HG03066 (cell line): ENCODE measurements at regions not wholly inside any gene's neighbourhood (a gene's known extent, or its start where the extent isn't known, plus 50 kb on each side); places are given as distances from the start of the nearest gene placed in this dataset.

ENCODE experiments used
- ATAC-seq: cut with Tn5 transposase; IDR thresholded peaks from one replicate; pipeline ENCODE4 v1.9.1; 2021; ENCODE audit warnings: low read depth; ENCODE audit not compliant: unreplicated experiment

GRCh38 chr6:90406957-90407356 is 110.3 kb upstream of the BACH2 start:
- no peak for ATAC-seq

GRCh38 chr6:90406142-90406794 is 109.6 kb upstream of the BACH2 start:
- ATAC-seq, result no peak

- ATAC-seq, result no peak
Measured at GRCh38 chr6:90403489-90404381, 107.1 kb upstream of the BACH2 start.

- no peak for ATAC-seq
Measured at GRCh38 chr6:90402831-90403192, 106.2 kb upstream of the BACH2 start.

- ATAC-seq, result no peak
Measured at GRCh38 chr6:90401933-90402830, 105.5 kb upstream of the BACH2 start.

GRCh38 chr6:90399970-90400369 is 103.3 kb upstream of the BACH2 start:
- no peak for ATAC-seq

GRCh38 chr6:90397929-90398674 is 101.5 kb upstream of the BACH2 start:
- no peak for ATAC-seq

GRCh38 chr6:90397047-90397446 is 100.4 kb upstream of the BACH2 start:
- ATAC-seq, result no peak

GRCh38 chr6:90393232-90393884 is 96.7 kb upstream of the BACH2 start:
- ATAC-seq, result peak; percentile 53

GRCh38 chr6:90390379-90390778 is 93.7 kb upstream of the BACH2 start:
- ATAC-seq, result no peak

GRCh38 chr6:90388395-90388794 is 91.8 kb upstream of the BACH2 start:
- no peak for ATAC-seq

- ATAC-seq, result no peak
Measured at GRCh38 chr6:90387826-90388225, 91.2 kb upstream of the BACH2 start.

- no peak for ATAC-seq
Measured at GRCh38 chr6:90387383-90387775, 90.7 kb upstream of the BACH2 start.

GRCh38 chr6:90386399-90387382 is 90.0 kb upstream of the BACH2 start:
- ATAC-seq, result no peak

- no peak for ATAC-seq
Measured at GRCh38 chr6:90385759-90386313, 89.2 kb upstream of the BACH2 start.

GRCh38 chr6:90384720-90385119 is 88.1 kb upstream of the BACH2 start:
- ATAC-seq, result no peak

- ATAC-seq, result peak; percentile 76
Measured at GRCh38 chr6:90383196-90383822, 86.7 kb upstream of the BACH2 start.

GRCh38 chr6:90382760-90383159 is 86.1 kb upstream of the BACH2 start:
- no peak for ATAC-seq
